ENCODE measurements at regions not wholly inside any gene's neighbourhood (a gene's known extent, or its start where the extent isn't known, plus 50 kb on each side); places are given as distances from the start of the nearest gene placed in this dataset.
"Not testable (repeated sequence)": the region's sequence is repeated elsewhere in the genome, so short reads cannot be mapped to it uniquely, and the experiment has no call there.

GRCh38 chr12:33834672-33835071, 187.6 kb upstream of the ALG10 start:
- DNase-seq: no peak

DNA sequence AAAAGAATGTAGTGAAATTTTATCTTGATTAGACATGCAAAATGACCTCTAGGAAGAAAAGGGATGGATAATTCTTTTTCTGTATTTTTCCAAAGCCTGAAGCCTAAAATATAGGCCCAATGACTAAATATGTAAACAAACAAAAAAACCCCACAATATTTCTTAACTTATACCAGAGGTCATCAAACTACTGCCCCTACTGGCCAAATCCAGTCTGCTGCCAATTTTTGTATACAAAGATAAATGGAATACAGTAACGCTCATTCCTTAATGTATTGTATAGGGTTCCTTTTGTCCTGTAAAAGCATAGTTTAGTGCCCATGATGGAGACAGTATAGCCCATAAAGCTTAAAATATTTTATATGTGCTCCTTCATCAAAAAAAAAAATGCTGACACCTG, 145.7 kb upstream of the ALG10 start:
- DNase-seq: peak; percentile 13

DNA sequence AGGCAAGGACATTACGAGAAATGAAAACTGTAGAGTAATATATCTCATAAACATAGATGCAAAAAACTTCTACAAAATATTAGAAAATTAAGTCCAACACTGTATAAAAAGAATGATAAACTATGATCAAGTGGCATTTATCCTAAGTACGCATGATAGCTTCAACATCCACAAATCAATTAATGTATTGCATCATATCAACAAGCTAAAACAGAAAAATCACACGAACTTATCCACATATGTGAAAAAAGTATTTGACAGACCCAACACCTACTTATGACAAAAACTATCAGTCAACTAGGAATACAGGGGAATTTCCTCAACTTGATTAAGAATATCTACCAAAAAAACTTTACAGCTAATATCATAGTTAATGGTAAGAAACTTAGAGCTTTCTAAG, 129.9 kb upstream of the ALG10 start:
- DNase-seq: no peak

DNA sequence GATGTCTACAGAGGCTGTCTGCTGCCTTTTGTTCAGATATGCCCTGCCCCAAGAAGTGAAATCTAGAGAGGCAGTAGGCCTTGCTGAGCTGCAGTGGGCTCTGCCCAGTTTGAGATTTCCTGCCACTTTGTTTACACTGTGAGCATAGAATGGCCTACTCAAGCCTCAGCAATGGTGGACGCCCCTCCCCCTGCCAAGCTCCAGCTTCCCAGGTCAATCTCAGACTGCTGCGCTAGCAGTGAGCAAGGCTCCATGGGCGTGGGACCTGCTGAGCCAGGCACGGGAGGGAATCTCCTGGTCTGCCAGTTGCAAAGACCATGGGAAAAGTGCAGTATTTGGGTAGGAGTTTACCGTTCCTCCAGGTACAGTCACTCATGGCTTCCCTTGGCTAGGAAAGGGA, 101.8 kb upstream of the ALG10 start:
- DNase-seq: not testable (repeated sequence)

- no peak for DNase-seq
Observed at GRCh38 chr12:33926095-33926494, 96.2 kb upstream of the ALG10 start.

- DNase-seq: not testable (repeated sequence)
Observed at GRCh38 chr12:33937669-33938068, 84.6 kb upstream of the ALG10 start.

DNA sequence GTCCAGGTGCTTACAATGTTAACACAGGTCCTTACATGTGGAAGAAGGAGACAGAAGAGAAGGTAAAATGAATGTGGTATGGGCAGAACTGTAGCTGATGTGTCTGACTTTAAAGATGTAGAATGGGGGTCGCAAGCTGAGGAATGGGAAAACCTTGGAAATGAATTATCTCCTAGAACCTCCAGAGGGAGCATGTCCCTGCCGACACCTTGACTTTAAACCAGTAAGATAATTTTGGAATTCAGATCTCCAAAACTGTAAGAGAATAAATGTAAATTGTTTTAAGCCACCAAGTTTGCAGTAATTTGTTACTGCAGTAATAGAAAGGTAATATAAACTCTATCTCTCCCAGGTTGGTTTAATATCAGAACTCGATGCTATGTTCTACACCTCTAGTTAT, 80.1 kb upstream of the ALG10 start:
- no peak for DNase-seq

DNA sequence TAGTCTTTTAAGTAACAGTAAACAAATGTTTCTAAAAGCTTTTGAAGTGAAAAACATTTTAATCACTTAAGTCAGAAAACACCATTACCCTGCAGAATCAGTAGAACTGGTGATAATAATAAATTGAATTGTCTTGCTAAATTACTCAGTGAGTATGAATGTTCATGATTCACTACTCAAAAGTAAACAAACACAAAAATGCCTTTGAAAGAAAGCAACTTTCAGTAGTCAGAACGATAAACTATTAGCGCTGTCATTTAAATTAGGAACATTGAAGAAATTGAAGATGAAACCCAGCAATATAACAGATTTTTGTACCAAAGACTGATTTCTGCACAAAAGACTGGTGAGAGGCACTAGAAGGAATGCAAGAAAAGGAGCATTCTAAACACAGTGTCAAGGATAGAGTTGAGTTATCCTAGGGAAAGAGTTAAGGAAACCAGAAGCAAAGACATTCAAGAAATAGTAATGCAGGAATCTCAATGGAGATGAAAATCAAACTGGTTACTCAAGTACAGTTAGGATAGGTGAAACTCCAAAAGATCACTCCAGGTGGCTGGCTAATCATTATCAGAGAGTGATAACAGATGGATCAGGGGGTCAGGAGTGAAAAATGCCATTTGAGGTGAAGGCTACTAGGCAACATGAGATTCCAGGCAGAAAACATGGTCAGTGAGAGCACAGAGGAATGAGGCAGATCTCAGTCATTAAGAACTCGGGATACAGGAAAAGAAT, 77.4 kb upstream of the ALG10 start:
- no peak for DNase-seq

DNA sequence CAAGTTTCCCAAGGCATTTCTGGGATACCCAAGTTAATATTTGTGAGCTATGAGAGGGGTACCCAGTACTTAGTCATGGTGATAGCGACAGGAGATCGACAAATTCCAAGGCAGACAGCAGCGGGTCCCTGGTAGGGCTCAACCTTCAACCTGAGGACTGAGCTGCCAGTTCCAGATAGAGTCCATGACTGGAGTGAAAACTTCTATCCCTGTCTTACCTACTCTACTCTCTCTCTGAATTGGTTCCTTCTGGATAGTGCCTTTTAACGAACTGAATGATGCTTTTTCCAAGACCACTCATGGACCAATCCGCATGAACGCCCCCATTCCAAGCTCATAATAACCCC, 76.9 kb upstream of the ALG10 start:
- no peak for DNase-seq

DNA sequence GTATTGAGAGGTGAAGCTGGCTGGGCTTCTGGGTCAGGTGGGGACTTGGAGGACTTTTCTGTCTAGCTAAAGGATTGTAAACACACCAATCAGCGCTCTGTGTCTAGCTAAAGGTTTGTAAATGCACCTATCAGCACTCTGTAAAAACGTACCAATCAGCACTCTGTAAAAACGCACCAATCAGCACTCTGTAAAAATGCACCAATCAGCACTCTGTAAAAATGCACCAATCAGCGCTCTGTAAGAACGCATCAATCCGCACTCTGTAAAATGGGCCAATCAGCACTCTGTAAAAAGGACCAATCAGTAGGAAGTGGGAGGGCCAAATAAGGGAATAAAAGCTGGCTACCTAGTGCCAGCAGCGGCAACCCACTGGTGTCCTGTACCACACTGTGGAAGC, 56.1 kb upstream of the ALG10 start:
- DNase-seq: not testable (repeated sequence)

DNA sequence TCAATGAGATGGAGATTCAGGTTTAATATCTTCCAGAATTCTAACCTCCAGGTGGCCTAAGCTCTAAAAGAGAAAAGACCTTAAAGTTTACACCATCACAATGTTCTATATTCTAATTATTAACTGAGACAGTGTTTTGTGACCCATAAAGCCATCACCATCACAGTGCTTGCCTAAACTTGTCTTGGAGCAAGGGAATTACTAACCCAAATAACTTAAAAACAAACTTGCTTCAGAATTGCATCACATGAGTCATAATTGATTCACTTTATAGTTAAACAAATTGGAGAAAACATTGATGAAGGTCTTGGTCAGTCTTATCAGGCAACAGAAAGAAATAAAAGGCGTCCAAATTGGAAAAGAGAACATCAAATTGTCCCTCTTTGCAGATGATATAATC, 54.5 kb upstream of the ALG10 start:
- DNase-seq: no peak
